DOHH2 (cell line): ENCODE measurements at regions not wholly inside any gene's neighbourhood (a gene's known extent, or its start where the extent isn't known, plus 50 kb on each side); places are given as distances from the start of the nearest gene placed in this dataset.

Experiments used
- CTCF ChIP-seq: fragments of 200-600 bp; sonication (generic); IDR thresholded peaks from one replicate; pipeline ENCODE4 v1.5.1; 2014; ENCODE audit warnings: antibody characterized with exemption, mild to moderate bottlenecking, low read depth, low read length; ENCODE audit not compliant: poor library complexity, severe bottlenecking
- EZH2phosphoT487 ChIP-seq: fragments of 200-600 bp; sonication (generic); IDR thresholded peaks from 2 replicates; pipeline ENCODE4 v1.6.1; 2017; ENCODE audit warnings: borderline replicate concordance, mild to moderate bottlenecking, antibody characterized with exemption, low read length, moderate library complexity, mixed read lengths

GRCh38 chr18:55085557-55086285 is 126.5 kb upstream of the CCDC68 start:
- TF ChIP-seq CTCF, result no peak
- no peak for TF ChIP-seq EZH2phosphoT487
